Heart left ventricle (tissue), 16 donors: ENCODE measurements at regions not wholly inside any gene's neighbourhood (a gene's known extent, or its start where the extent isn't known, plus 50 kb on each side); places are given as distances from the start of the nearest gene placed in this dataset.
"Not testable (repeated sequence)": the region's sequence is repeated elsewhere in the genome, so short reads cannot be mapped to it uniquely, and the experiment has no call there.

ENCODE experiments used
- ATAC-seq, 4 donors: fragments of 200-7000 bp; cut with Tn5 transposase; one replicate each; pipeline ENCODE4 v1.9.1; 2020 to 2022; ENCODE audit warnings: moderate library complexity in 4 of 4, mild to moderate bottlenecking in 3 of 4, moderate number of reproducible peaks in 1 of 4
- DNase-seq, 5 donors: peaks; one replicate each; pipeline ENCODE4 v3.0.0-alpha.2; 2020
- H3K27ac ChIP-seq, 12 donors: fragments of 200-600 bp; sonication (generic) in 4 of 12; one replicate each; pipeline versions ENCODE4 v1.5.0 to v1.8.0; 2016 to 2022; ENCODE audit warnings: mild to moderate bottlenecking in 2 of 12
- H3K27me3 ChIP-seq, 9 donors: fragments of 200-600 bp; sonication (generic) in 2 of 9; one replicate each; pipeline versions ENCODE4 v1.5.1 to v1.8.0; 2016 to 2022; ENCODE audit warnings: mild to moderate bottlenecking in 3 of 9
- H3K36me3 ChIP-seq, 9 donors: fragments of 200-600 bp; sonication (generic) in 2 of 9; one replicate each; pipeline versions ENCODE4 v1.5.0 to v1.8.0; 2018 to 2022; ENCODE audit warnings: mild to moderate bottlenecking in 2 of 9
- H3K4me1 ChIP-seq, 12 donors: fragments of 200-600 bp; sonication (generic) in 4 of 12; one replicate each; pipeline versions ENCODE4 v1.5.0 to v1.8.0; 2016 to 2022; ENCODE audit warnings: mild to moderate bottlenecking in 3 of 12
- H3K4me3 ChIP-seq, 12 donors: fragments of 200-600 bp; sonication (generic) in 4 of 12; one replicate each; pipeline versions ENCODE4 v1.5.0 to v1.8.0; 2017 to 2022; ENCODE audit warnings: mild to moderate bottlenecking in 9 of 12, moderate library complexity in 4 of 12
- H3K9me3 ChIP-seq, 12 donors: fragments of 200-600 bp; sonication (generic) in 4 of 12; one replicate each; pipeline versions ENCODE4 v1.5.0 to v1.8.0; 2016 to 2022; ENCODE audit warnings: mild to moderate bottlenecking in 1 of 12
- CTCF ChIP-seq, 12 donors: fragments of 200-600 bp; sonication (generic) in 4 of 12; IDR thresholded peaks; one replicate each; pipeline versions ENCODE4 v1.5.0 to v1.8.0; 2018 to 2022; ENCODE audit warnings: antibody characterized with exemption in 12 of 12, mild to moderate bottlenecking in 5 of 12
- POLR2A ChIP-seq, 2 donors: fragments of 450-650 bp; IDR thresholded peaks; one replicate each; pipeline ENCODE4 v1.6.1; 2017; ENCODE audit warnings: antibody characterized with exemption in 2 of 2, mild to moderate bottlenecking in 2 of 2, moderate library complexity in 2 of 2
- WGBS, 4 donors: extraction: QIAGEN DNeasy Blood & Tissue Kit in 2 of 4; methylation state at CpG; one replicate each; pipeline versions ENCODE4 v1.1.5 to v1.1.7; 2013 to 2018; 5-methylcytosine and 5-hydroxymethylcytosine counted together
- intact Hi-C, 10 donors: fragments of 100-400 bp; cut with DNase I; formaldehyde crosslinking; loops; one replicate each; pipeline versions ENCODE4 v1.11.1 to v1.14.2; 2022
- donor health status: ischemic (EF 13 %, LVEDD 7.1; RV severe dilation, severe dysfunction).
- donor health status: healthy with polysubstance abuse.
- donor health status: DM: no; HTN: yes; CAD: no.
- donor health status: DM: no; HTN: no; CAD: no.
- donor health status: ischemic (EF 25% LVEDD 6.9; RV normal size, moderate dysfunction).
- donor health status: ischemic (EF 25% LVEDD 5.7; RV mildly dilated, moderate dysfunction).
- donor health status: healthy.
- donor health status: DM: yes; HTN: yes; CAD: no.
- donor health status: ischemic (EF 35%, LVEDD 5.7; RV mildly dilated, moderate dysfunction).
- donor health status: nonischemic (EF 11% LVEDD 7.7; RV severe dilation, severe dysfunction).
- donor health status: DM: yes; HTN: yes; CAD: no.
- donor health status: PGD.
- donor health status: ischemic (EF 29% LVEDD 5.4; RV normal size, mild dysfunction).
- donor health status: nonischemic (EF 23%, LVEDD 6.1; RV moderate dilation, normal function).

DNA sequence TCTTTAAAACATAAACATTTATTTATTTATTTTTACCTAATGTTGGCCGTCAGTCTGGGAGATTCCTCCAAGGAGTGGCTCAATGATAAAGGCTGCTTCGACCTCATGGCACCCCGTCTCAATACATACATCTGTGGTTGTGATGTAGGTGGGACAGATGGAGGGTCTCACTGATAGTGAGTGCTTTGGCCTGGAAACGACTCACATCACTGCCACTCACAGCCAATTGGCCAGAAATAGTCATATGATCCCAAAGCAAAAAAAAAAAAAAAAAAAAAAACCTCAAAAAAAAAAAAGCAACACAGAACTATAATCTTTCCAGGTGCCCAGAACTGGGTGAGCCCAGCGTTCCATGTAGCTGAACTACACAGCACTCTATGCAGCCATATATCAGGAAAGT is 125.4 kb downstream of the PSAT1 start:
- TF ChIP-seq POLR2A (IDR thresholded peaks at IDR 0.05) (no peak), CTCF (IDR thresholded peaks at IDR 0.05) (no peak)

GRCh38 chr9:78424299-78424698 is 127.4 kb downstream of the PSAT1 start:
- TF ChIP-seq POLR2A (IDR thresholded peaks at IDR 0.05) (no peak), CTCF (IDR thresholded peaks at IDR 0.05) (no peak)

More for the DNA sequence above, 125.4 kb downstream of the PSAT1 start:
- Histone ChIP-seq H3K27ac (no peak overlapping the region), H3K9me3 (peaks cover 0 to 5% (median 0%) of the 10 kb centered on the region in 12 donors), H3K4me1 (no peaks in the 10 kb centered on the region), H3K36me3 (no peaks in the 10 kb centered on the region), H3K27me3 (no peaks in the 10 kb centered on the region), H3K4me3 (no peak overlapping the region)
- DNase-seq (no peak), ATAC-seq (no peak)
- WGBS, 4 donors = 73 to 82% (median 78%) methylated on average over 5 of the region's 5 CpGs
- intact Hi-C loops = no loop called here

GRCh38 chr9:78428640-78429039 is 131.7 kb downstream of the PSAT1 start:
- H3K27ac ChIP-seq = no peak overlapping the region
- intact Hi-C loops = no loop called here
- H3K4me3 ChIP-seq = no peak overlapping the region
- peaks cover 0 to under 1% (median 0%) of the 10 kb centered on the region in 9 donors for H3K27me3 ChIP-seq
- DNase-seq (no peak), ATAC-seq (no peak)
- peaks cover 0 to 15% (median 0%) of the 10 kb centered on the region in 12 donors for H3K9me3 ChIP-seq
- H3K4me1 ChIP-seq = no peaks in the 10 kb centered on the region
- no peaks in the 10 kb centered on the region for H3K36me3 ChIP-seq
- WGBS, 4 donors = 70 to 79% (median 77%) methylated on average over 2 of the region's 2 CpGs
- TF ChIP-seq CTCF (IDR thresholded peaks at IDR 0.05) (no peak), POLR2A (IDR thresholded peaks at IDR 0.05) (no peak)

More at GRCh38 chr9:78424299-78424698, 127.4 kb downstream of the PSAT1 start:
- Histone ChIP-seq H3K4me3 (no peak overlapping the region), H3K27me3 (no peaks in the 10 kb centered on the region), H3K9me3 (peaks cover 0 to 11% (median 0%) of the 10 kb centered on the region in 12 donors), H3K4me1 (no peaks in the 10 kb centered on the region), H3K27ac (no peak overlapping the region), H3K36me3 (no peaks in the 10 kb centered on the region)
- DNase-seq (no peak), ATAC-seq (no peak)
- WGBS, 4 donors = 86 to 97% (median 94%) methylated on average over 3 of the region's 3 CpGs
- intact Hi-C loops = no loop called here

GRCh38 chr9:78430387-78430786 is 133.5 kb downstream of the PSAT1 start:
- intact Hi-C loops = no loop called here
- WGBS, 4 donors = 78 to 87% (median 82%) methylated on average over 3 of the region's 3 CpGs
- Histone ChIP-seq H3K36me3 (no peaks in the 10 kb centered on the region), H3K9me3 (peaks cover 0 to 15% (median 0%) of the 10 kb centered on the region in 12 donors), H3K4me1 (no peaks in the 10 kb centered on the region), H3K27ac (no peak overlapping the region), H3K27me3 (peaks cover 0 to 11% (median 0%) of the 10 kb centered on the region in 9 donors), H3K4me3 (no peak overlapping the region)
- TF ChIP-seq POLR2A (IDR thresholded peaks at IDR 0.05) = no peak
- no peak for TF ChIP-seq CTCF (IDR thresholded peaks at IDR 0.05)
- DNase-seq = no peak
- ATAC-seq = no peak

GRCh38 chr9:78431039-78431438 is 134.1 kb downstream of the PSAT1 start:
- H3K4me3 ChIP-seq, ATAC-seq, H3K4me1 ChIP-seq, DNase-seq, intact Hi-C loops, H3K27ac ChIP-seq, H3K36me3 ChIP-seq: not testable (repeated sequence)
- peaks cover 0 to 15% (median 0%) of the 10 kb centered on the region in 12 donors for H3K9me3 ChIP-seq
- WGBS, 4 donors = 78 to 80% (median 79%) methylated on average over 6 of the region's 6 CpGs
- H3K27me3 ChIP-seq = peaks cover 0 to 11% (median 0%) of the 10 kb centered on the region in 9 donors
